Neural crest cell (in vitro differentiated cells): ENCODE measurements at regions not wholly inside any gene's neighbourhood (a gene's known extent, or its start where the extent isn't known, plus 50 kb on each side); places are given as distances from the start of the nearest gene placed in this dataset.

Experiments used
- DNase-seq: peaks from one replicate; pipeline ENCODE4 v3.0.0; 2021; ENCODE audit warnings: low read depth, mixed read lengths, low spot score
- H3K27ac Mint-ChIP-seq: one replicate; pipeline ENCODE4 v1.8.0; 2021; ENCODE audit warnings: mild to moderate bottlenecking, mixed read lengths; ENCODE audit not compliant: unreplicated experiment
- H3K27me3 Mint-ChIP-seq: 2 replicates; pipeline ENCODE4 v1.8.0; 2021; ENCODE audit warnings: low read depth, mild to moderate bottlenecking, mixed read lengths
- H3K36me3 Mint-ChIP-seq: 2 replicates; pipeline ENCODE4 v1.8.0; 2021; ENCODE audit warnings: low read depth, mild to moderate bottlenecking, mixed read lengths
- H3K4me1 Mint-ChIP-seq: 2 replicates; pipeline ENCODE4 v1.8.0; 2021; ENCODE audit warnings: mixed read lengths
- H3K4me3 Mint-ChIP-seq: one replicate; pipeline ENCODE4 v1.8.0; 2021; ENCODE audit warnings: mild to moderate bottlenecking, mixed read lengths
- H3K9me3 Mint-ChIP-seq: 2 replicates; pipeline ENCODE4 v1.8.0; 2021; ENCODE audit warnings: mixed read lengths
- CTCF ChIP-seq: fragments of 200-600 bp; sonication (generic); conservative IDR thresholded peaks from 2 replicates; pipeline ENCODE4 v1.5.0; 2021; ENCODE audit warnings: antibody characterized with exemption, mild to moderate bottlenecking

GRCh38 chr9:18173923-18174322 lies 300.0 kb upstream of the ADAMTSL1 start:
- no peak for DNase-seq
- Mint-ChIP-seq H3K4me3 (no peak overlapping the region), H3K4me1 (no peaks in the 10 kb centered on the region), H3K27me3 (no peaks in the 10 kb centered on the region), H3K27ac (no peak overlapping the region), H3K9me3 (peaks cover 7% of the 10 kb centered on the region), H3K36me3 (peaks cover 10% of the 10 kb centered on the region)
- no peak for TF ChIP-seq CTCF

- Mint-ChIP-seq H3K27ac (no peak overlapping the region), H3K27me3 (no peaks in the 10 kb centered on the region), H3K4me1 (no peaks in the 10 kb centered on the region), H3K4me3 (no peak overlapping the region), H3K36me3 (peaks cover 5% of the 10 kb centered on the region), H3K9me3 (peaks cover 2% of the 10 kb centered on the region)
- no peak for TF ChIP-seq CTCF
- no peak for DNase-seq
Observed at GRCh38 chr9:18182636-18183035, 291.3 kb upstream of the ADAMTSL1 start.

GRCh38 chr9:18183974-18184373 lies 290.0 kb upstream of the ADAMTSL1 start:
- H3K4me3 Mint-ChIP-seq = no peak overlapping the region
- peaks cover 3% of the 10 kb centered on the region for H3K36me3 Mint-ChIP-seq
- H3K4me1 Mint-ChIP-seq = no peaks in the 10 kb centered on the region
- DNase-seq = no peak
- H3K9me3 Mint-ChIP-seq = no peaks in the 10 kb centered on the region
- no peaks in the 10 kb centered on the region for H3K27me3 Mint-ChIP-seq
- H3K27ac Mint-ChIP-seq = no peak overlapping the region
- TF ChIP-seq CTCF = no peak

GRCh38 chr9:18184401-18184800 lies 289.6 kb upstream of the ADAMTSL1 start:
- Mint-ChIP-seq H3K4me1 (no peaks in the 10 kb centered on the region), H3K27me3 (no peaks in the 10 kb centered on the region), H3K27ac (no peak overlapping the region), H3K9me3 (no peaks in the 10 kb centered on the region), H3K36me3 (peaks cover under 1% of the 10 kb centered on the region), H3K4me3 (no peak overlapping the region)
- no peak for TF ChIP-seq CTCF
- no peak for DNase-seq

- H3K9me3 Mint-ChIP-seq = no peaks in the 10 kb centered on the region
- no peaks in the 10 kb centered on the region for H3K27me3 Mint-ChIP-seq
- no peak overlapping the region for H3K4me3 Mint-ChIP-seq
- DNase-seq = no peak
- no peak overlapping the region for H3K27ac Mint-ChIP-seq
- H3K36me3 Mint-ChIP-seq = no peaks in the 10 kb centered on the region
- H3K4me1 Mint-ChIP-seq = peaks cover 7% of the 10 kb centered on the region
- no peak for TF ChIP-seq CTCF
Observed at GRCh38 chr9:18185196-18185595, 288.8 kb upstream of the ADAMTSL1 start.

GRCh38 chr9:18188971-18189370 lies 285.0 kb upstream of the ADAMTSL1 start:
- TF ChIP-seq CTCF = no peak
- no peak overlapping the region for H3K27ac Mint-ChIP-seq
- H3K36me3 Mint-ChIP-seq = no peaks in the 10 kb centered on the region
- H3K4me1 Mint-ChIP-seq = peaks cover 13% of the 10 kb centered on the region
- H3K9me3 Mint-ChIP-seq = no peaks in the 10 kb centered on the region
- no peak for DNase-seq
- no peak overlapping the region for H3K4me3 Mint-ChIP-seq
- no peaks in the 10 kb centered on the region for H3K27me3 Mint-ChIP-seq
